GM23338 (cell line): ENCODE measurements at regions not wholly inside any gene's neighbourhood (a gene's known extent, or its start where the extent isn't known, plus 50 kb on each side); places are given as distances from the start of the nearest gene placed in this dataset.
"Not testable (repeated sequence)": the region's sequence is repeated elsewhere in the genome, so short reads cannot be mapped to it uniquely, and the experiment has no call there.

Experiments
- ATAC-seq: fragments of 200-7000 bp; cut with Tn5 transposase; 3 replicates; pipeline ENCODE4 v1.9.1; 2020
- DNase-seq: peaks from one replicate; pipeline ENCODE4 v3.0.0-alpha.2; 2015; ENCODE audit warnings: low spot score
- H2AFZ ChIP-seq: fragments of 200-600 bp; sonication (generic); 2 replicates; pipeline ENCODE4 v1.8.0; 2016; ENCODE audit warnings: antibody characterized with exemption, mild to moderate bottlenecking, moderate library complexity
- H3F3A ChIP-seq: fragments of 200-600 bp; sonication (generic); replicated peaks from 2 replicates; pipeline ENCODE4 v1.8.0; 2017; ENCODE audit warnings: antibody characterized with exemption, mixed run types, low read depth
- H3K27ac ChIP-seq: fragments of 200-600 bp; sonication (generic); 2 replicates; pipeline ENCODE4 v1.6.1; 2016; ENCODE audit warnings: low read depth
- H3K27me3 ChIP-seq: fragments of 200-600 bp; sonication (generic); 2 replicates; pipeline ENCODE4 v1.8.0; 2016; ENCODE audit warnings: mild to moderate bottlenecking, mixed run types, moderate library complexity; ENCODE audit not compliant: insufficient read depth
- H3K36me3 ChIP-seq: fragments of 200-600 bp; sonication (generic); 2 replicates; pipeline ENCODE4 v1.8.0; 2016; ENCODE audit warnings: mild to moderate bottlenecking; ENCODE audit not compliant: insufficient read depth
- H3K4me1 ChIP-seq: fragments of 200-600 bp; sonication (generic); 2 replicates; pipeline ENCODE4 v1.8.0; 2016; ENCODE audit warnings: mild to moderate bottlenecking, moderate library complexity; ENCODE audit not compliant: insufficient read depth
- H3K4me2 ChIP-seq: fragments of 200-600 bp; sonication (generic); 2 replicates; pipeline ENCODE4 v1.7.1; 2017; ENCODE audit warnings: mixed run types
- H3K4me3 ChIP-seq: fragments of 200-600 bp; sonication (generic); 2 replicates; pipeline ENCODE4 v1.6.1; 2016; ENCODE audit warnings: mixed run types
- H3K79me2 ChIP-seq: fragments of 200-600 bp; sonication (generic); replicated peaks from 2 replicates; pipeline ENCODE4 v1.8.0; 2017; ENCODE audit warnings: mild to moderate bottlenecking; ENCODE audit not compliant: insufficient read depth
- H3K9me2 ChIP-seq: fragments of 200-600 bp; sonication (generic); 2 replicates; pipeline ENCODE4 v1.8.0; 2017; ENCODE audit not compliant: insufficient read depth
- H4K20me1 ChIP-seq: fragments of 200-600 bp; sonication (generic); replicated peaks from 2 replicates; pipeline ENCODE4 v1.8.0; 2017; ENCODE audit warnings: mild to moderate bottlenecking; ENCODE audit not compliant: insufficient read depth
- H3K27ac Mint-ChIP-seq: 2 replicates; pipeline ENCODE4 v1.8.0; 2020; ENCODE audit warnings: inconsistent platforms, mild to moderate bottlenecking, moderate library complexity, mixed read lengths
- H3K27me3 Mint-ChIP-seq: 3 replicates; pipeline ENCODE4 v1.8.0; 2022; ENCODE audit warnings: low read depth, mild to moderate bottlenecking, moderate library complexity, mixed read lengths, inconsistent platforms; ENCODE audit not compliant: insufficient read depth, poor library complexity
- H3K36me3 Mint-ChIP-seq: 3 replicates; pipeline ENCODE4 v1.8.0; 2021; ENCODE audit warnings: low read depth, mild to moderate bottlenecking, inconsistent platforms, moderate library complexity, mixed read lengths
- H3K4me1 Mint-ChIP-seq: 3 replicates; pipeline ENCODE4 v1.8.0; 2020; ENCODE audit warnings: mild to moderate bottlenecking, inconsistent platforms, mixed read lengths
- H3K4me3 Mint-ChIP-seq: 3 replicates; pipeline ENCODE4 v1.8.0; 2021; ENCODE audit warnings: moderate library complexity, mild to moderate bottlenecking, inconsistent platforms, mixed read lengths
- H3K9me3 Mint-ChIP-seq: 3 replicates; pipeline ENCODE4 v1.8.0; 2020; ENCODE audit warnings: moderate library complexity, mild to moderate bottlenecking, inconsistent platforms, mixed read lengths
- CREB1 ChIP-seq: fragments of 250-450 bp; sonication (Bioruptor Pico); IDR thresholded peaks from 2 replicates; pipeline ENCODE4 v1.5.0; 2020; ENCODE audit warnings: low read depth, mild to moderate bottlenecking, moderate library complexity
- EZH2 ChIP-seq: fragments of 200-600 bp; sonication (generic); IDR thresholded peaks from one replicate; pipeline ENCODE4 v1.8.0; 2017; ENCODE audit warnings: antibody characterized with exemption, mild to moderate bottlenecking, low read depth; ENCODE audit not compliant: unreplicated experiment
- JUNB ChIP-seq: IDR thresholded peaks from one replicate; pipeline ENCODE4 v1.6.1; 2016; ENCODE audit warnings: antibody characterized with exemption; ENCODE audit not compliant: unreplicated experiment
- POLR2AphosphoS5 ChIP-seq: IDR thresholded peaks from 2 replicates; pipeline ENCODE4 v1.6.1; 2016; ENCODE audit warnings: antibody characterized with exemption, low read depth
- STAT1 ChIP-seq: IDR thresholded peaks from one replicate; pipeline ENCODE4 v1.6.1; 2016; ENCODE audit warnings: antibody characterized with exemption; ENCODE audit not compliant: unreplicated experiment
- ZNF114 ChIP-seq: fragments of 250-450 bp; sonication (Bioruptor Pico); IDR thresholded peaks from 2 replicates; pipeline ENCODE4 v1.5.0; 2020; ENCODE audit warnings: mild to moderate bottlenecking, moderate library complexity
- ZNF331 ChIP-seq: fragments of 250-450 bp; sonication (Bioruptor Pico); IDR thresholded peaks from 2 replicates; pipeline ENCODE4 v1.5.0; 2020; ENCODE audit warnings: low read depth, mild to moderate bottlenecking, moderate library complexity
- ZNF462 ChIP-seq: fragments of 250-450 bp; sonication (Bioruptor Pico); IDR thresholded peaks from 2 replicates; pipeline ENCODE4 v1.5.0; 2020; ENCODE audit warnings: mild to moderate bottlenecking, moderate library complexity

- H3K27ac ChIP-seq, result no peak overlapping the region
These were observed 208.3 kb upstream of the RIMS1 start for GRCh38 chr6:71678091-71678490.

GRCh38 chr6:71681234-71681867, 205.0 kb upstream of the RIMS1 start:
- no peak overlapping the region for H3K27ac Mint-ChIP-seq
- Histone ChIP-seq H2AFZ (no peak overlapping the region), H3K27me3 (no peaks in the 10 kb centered on the region), H3K4me3 (no peak overlapping the region), H3K79me2 (no peaks in the 10 kb centered on the region), H4K20me1 (no peaks in the 10 kb centered on the region), H3K27ac (no peak overlapping the region), H3K36me3 (no peaks in the 10 kb centered on the region), H3K4me2 (no peak overlapping the region), H3K4me1 (0 out of 2 replicates have a peak, but pooled peaks cover 3% of the 10 kb centered on the region), H3F3A (no peaks in the 10 kb centered on the region), H3K9me2 (peaks cover 8% of the 10 kb centered on the region; the same call in 1 of the 2 replicates)
- no peak for TF ChIP-seq ZNF462 (CRISPR knock-in tag)
- TF ChIP-seq EZH2, result no peak
- no peak for TF ChIP-seq CREB1 (CRISPR knock-in tag)
- TF ChIP-seq JUNB, result no peak
- TF ChIP-seq POLR2AphosphoS5, result no peak
- no peak for TF ChIP-seq ZNF114 (CRISPR knock-in tag)
- no peak for TF ChIP-seq ZNF331
- no peak for TF ChIP-seq STAT1
- no peaks in the 10 kb centered on the region for H3K9me3 Mint-ChIP-seq
- H3K4me1 Mint-ChIP-seq, result peaks cover 1% of the 10 kb centered on the region; the same call in 2 of the 3 replicates
- H3K4me3 Mint-ChIP-seq, result no peak overlapping the region
- H3K36me3 Mint-ChIP-seq, result no peaks in the 10 kb centered on the region
- peaks cover 2% of the 10 kb centered on the region for H3K27me3 Mint-ChIP-seq
- DNase-seq, result no peak
- no peak for ATAC-seq

More at GRCh38 chr6:71678091-71678490, 208.3 kb upstream of the RIMS1 start:
- no peak for ATAC-seq
- no peak overlapping the region for H3K27ac Mint-ChIP-seq
- Histone ChIP-seq H3K4me1 (peaks cover 14% of the 10 kb centered on the region; the same call in 1 of the 2 replicates), H3K79me2 (no peaks in the 10 kb centered on the region), H3K27me3 (no peaks in the 10 kb centered on the region), H3K4me3 (no peak overlapping the region), H3F3A (no peaks in the 10 kb centered on the region), H4K20me1 (no peaks in the 10 kb centered on the region), H3K36me3 (no peaks in the 10 kb centered on the region), H3K9me2 (peaks cover 8% of the 10 kb centered on the region; the same call in 1 of the 2 replicates), H2AFZ (no peak overlapping the region), H3K4me2 (no peak overlapping the region)
- H3K36me3 Mint-ChIP-seq, result no peaks in the 10 kb centered on the region
- H3K27me3 Mint-ChIP-seq, result peaks cover 2% of the 10 kb centered on the region
- H3K4me3 Mint-ChIP-seq, result no peak overlapping the region
- no peak for TF ChIP-seq STAT1
- peaks cover 15% of the 10 kb centered on the region; the same call in 2 of the 3 replicates for H3K4me1 Mint-ChIP-seq
- no peaks in the 10 kb centered on the region for H3K9me3 Mint-ChIP-seq
- no peak for DNase-seq

- not testable (repeated sequence) for H3K27ac Mint-ChIP-seq, H3K4me2 ChIP-seq, H3K4me1 Mint-ChIP-seq, ATAC-seq, H3F3A ChIP-seq, H3K9me3 Mint-ChIP-seq, H3K36me3 Mint-ChIP-seq, H3K27ac ChIP-seq, H4K20me1 ChIP-seq, H3K4me3 ChIP-seq, H3K79me2 ChIP-seq, H3K36me3 ChIP-seq, H3K4me3 Mint-ChIP-seq, H3K9me2 ChIP-seq, H3K27me3 Mint-ChIP-seq, H3K27me3 ChIP-seq, H3K4me1 ChIP-seq, H2AFZ ChIP-seq, DNase-seq
These were observed 200.2 kb upstream of the RIMS1 start for GRCh38 chr6:71686021-71686677.
